ENCODE measurements at regions not wholly inside any gene's neighbourhood (a gene's known extent, or its start where the extent isn't known, plus 50 kb on each side); places are given as distances from the start of the nearest gene placed in this dataset.

- Histone ChIP-seq H3K4me1 (no peaks in the 10 kb centered on the region), H3K36me3 (no peaks in the 10 kb centered on the region), H3K27ac (no peak overlapping the region), H3K9me3 (no peaks in the 10 kb centered on the region), H3K4me3 (no peak overlapping the region), H3K27me3 (no peaks in the 10 kb centered on the region)
- no peak for ATAC-seq
- WGBS, 2 donors (ENCODE audit: low coverage in 1 of 2) = 80 to 89% methylated on average over 1 of the region's 1 CpG
- TF ChIP-seq POLR2A (IDR thresholded peaks at IDR 0.05) (no peak), EP300 (IDR thresholded peaks at IDR 0.05) (no peak), POLR2AphosphoS5 (IDR thresholded peaks at IDR 0.05) (no peak), CTCF (IDR thresholded peaks at IDR 0.05) (no peak)
Measured at GRCh38 chr10:33092596-33092995, 134.6 kb upstream of the ITGB1 start.

- no peak for ATAC-seq
- no peaks in the 10 kb centered on the region for H3K27me3 ChIP-seq
- H3K9me3 ChIP-seq = no peaks in the 10 kb centered on the region
- 38 to 57% methylated on average over 1 of the region's 1 CpG for WGBS, 2 donors (ENCODE audit: low coverage in 1 of 2)
- H3K27ac ChIP-seq = no peak overlapping the region
- TF ChIP-seq CTCF (IDR thresholded peaks at IDR 0.05) (no peak), EP300 (IDR thresholded peaks at IDR 0.05) (no peak), POLR2AphosphoS5 (IDR thresholded peaks at IDR 0.05) (no peak), POLR2A (IDR thresholded peaks at IDR 0.05) (no peak)
- H3K36me3 ChIP-seq = no peaks in the 10 kb centered on the region
- no peak overlapping the region for H3K4me3 ChIP-seq
- H3K4me1 ChIP-seq = no peaks in the 10 kb centered on the region
Measured at GRCh38 chr10:33091201-33091600, 133.2 kb upstream of the ITGB1 start.

GRCh38 chr10:33088990-33089389 lies 131.0 kb upstream of the ITGB1 start:
- no peak for ATAC-seq
- no peaks in the 10 kb centered on the region for H3K36me3 ChIP-seq
- no peak overlapping the region for H3K4me3 ChIP-seq
- TF ChIP-seq POLR2A (IDR thresholded peaks at IDR 0.05) (no peak), EP300 (IDR thresholded peaks at IDR 0.05) (no peak), CTCF (IDR thresholded peaks at IDR 0.05) (no peak), POLR2AphosphoS5 (IDR thresholded peaks at IDR 0.05) (no peak)
- WGBS, 2 donors (ENCODE audit: low coverage in 1 of 2) = 81 to 89% methylated on average over 5 to 6 of the region's 6 CpGs
- no peak overlapping the region for H3K27ac ChIP-seq
- no peaks in the 10 kb centered on the region for H3K4me1 ChIP-seq
- H3K27me3 ChIP-seq = no peaks in the 10 kb centered on the region
- no peaks in the 10 kb centered on the region for H3K9me3 ChIP-seq

GRCh38 chr10:33087922-33088321 lies 129.9 kb upstream of the ITGB1 start:
- no peaks in the 10 kb centered on the region for H3K36me3 ChIP-seq
- no peaks in the 10 kb centered on the region for H3K27me3 ChIP-seq
- H3K27ac ChIP-seq = no peak overlapping the region
- TF ChIP-seq POLR2A (IDR thresholded peaks at IDR 0.05) (no peak), CTCF (IDR thresholded peaks at IDR 0.05) (no peak), POLR2AphosphoS5 (IDR thresholded peaks at IDR 0.05) (no peak), EP300 (IDR thresholded peaks at IDR 0.05) (no peak)
- no peak overlapping the region for H3K4me3 ChIP-seq
- H3K9me3 ChIP-seq = no peaks in the 10 kb centered on the region
- H3K4me1 ChIP-seq = no peaks in the 10 kb centered on the region
- 71 to 100% methylated on average over 1 of the region's 1 CpG for WGBS, 2 donors (ENCODE audit: low coverage in 1 of 2)
- no peak for ATAC-seq

- no peaks in the 10 kb centered on the region for H3K27me3 ChIP-seq
- 48 to 55% methylated on average over 2 to 3 of the region's 3 CpGs for WGBS, 2 donors (ENCODE audit: low coverage in 1 of 2)
- H3K36me3 ChIP-seq = no peaks in the 10 kb centered on the region
- TF ChIP-seq POLR2AphosphoS5 (IDR thresholded peaks at IDR 0.05) = no peak
- TF ChIP-seq POLR2A (IDR thresholded peaks at IDR 0.05) = no peak
- no peak for TF ChIP-seq EP300 (IDR thresholded peaks at IDR 0.05)
- TF ChIP-seq CTCF (IDR thresholded peaks at IDR 0.05) = no peak
- H3K27ac ChIP-seq = no peak overlapping the region
- H3K9me3 ChIP-seq = no peaks in the 10 kb centered on the region
- no peak for ATAC-seq
- H3K4me3 ChIP-seq = no peak overlapping the region
- no peaks in the 10 kb centered on the region for H3K4me1 ChIP-seq
Measured at GRCh38 chr10:33087152-33087551, 129.1 kb upstream of the ITGB1 start.
